Transverse colon (tissue), 4 donors: ENCODE measurements at regions not wholly inside any gene's neighbourhood (a gene's known extent, or its start where the extent isn't known, plus 50 kb on each side); places are given as distances from the start of the nearest gene placed in this dataset.

ENCODE experiments used
- EP300 ChIP-seq: sonication (generic); formaldehyde crosslinking; IDR thresholded peaks from one replicate; pipeline ENCODE4 v1.6.1; 2017; ENCODE audit warnings: antibody characterized with exemption, low read depth
- POLR2A ChIP-seq: fragments of 450-650 bp; IDR thresholded peaks from one replicate; pipeline ENCODE4 v1.6.1; 2016; ENCODE audit warnings: antibody characterized with exemption, mild to moderate bottlenecking, moderate library complexity
- POLR2AphosphoS5 ChIP-seq, 3 donors: sonication (generic); formaldehyde crosslinking; IDR thresholded peaks; one replicate each; pipeline ENCODE4 v1.6.1; 2016; ENCODE audit warnings: antibody characterized with exemption in 3 of 3
- TF ChIP-seq, protein P1 (sequence below), 5 experiments: fragments of 200-600 bp in 3 of 5; fragments of 450-650 bp in 2 of 5; sonication (generic) in 3 of 5; IDR thresholded peaks; 1 replicate in 2 of 5; 2 replicates in 3 of 5; pipeline ENCODE4 v1.5.1; 2016 to 2017; ENCODE audit warnings: antibody characterized with exemption in 5 of 5, inconsistent platforms in 3 of 5, mild to moderate bottlenecking in 2 of 5, moderate library complexity in 1 of 5

DNA sequence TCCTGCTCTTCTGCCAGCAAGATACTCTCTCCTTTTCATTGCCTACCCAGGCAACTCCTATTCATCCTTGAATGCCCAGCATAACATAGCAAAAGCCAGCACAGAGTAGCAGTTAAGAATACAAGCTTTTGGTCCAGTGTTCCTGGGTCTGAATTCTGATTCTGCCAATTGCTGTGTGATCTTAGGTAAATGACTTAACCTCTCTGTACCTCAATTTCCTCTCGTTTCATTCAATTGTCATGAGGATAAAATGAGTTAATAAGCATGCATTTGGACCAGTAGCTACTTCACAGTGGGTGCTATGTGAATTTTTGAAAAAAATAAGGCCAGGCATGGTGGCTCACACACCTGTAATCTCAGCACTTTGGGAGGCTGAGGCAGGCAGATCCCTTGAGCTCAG lies 346.0 kb downstream of the BUD13 start:
- TF ChIP-seq, protein P1, sequence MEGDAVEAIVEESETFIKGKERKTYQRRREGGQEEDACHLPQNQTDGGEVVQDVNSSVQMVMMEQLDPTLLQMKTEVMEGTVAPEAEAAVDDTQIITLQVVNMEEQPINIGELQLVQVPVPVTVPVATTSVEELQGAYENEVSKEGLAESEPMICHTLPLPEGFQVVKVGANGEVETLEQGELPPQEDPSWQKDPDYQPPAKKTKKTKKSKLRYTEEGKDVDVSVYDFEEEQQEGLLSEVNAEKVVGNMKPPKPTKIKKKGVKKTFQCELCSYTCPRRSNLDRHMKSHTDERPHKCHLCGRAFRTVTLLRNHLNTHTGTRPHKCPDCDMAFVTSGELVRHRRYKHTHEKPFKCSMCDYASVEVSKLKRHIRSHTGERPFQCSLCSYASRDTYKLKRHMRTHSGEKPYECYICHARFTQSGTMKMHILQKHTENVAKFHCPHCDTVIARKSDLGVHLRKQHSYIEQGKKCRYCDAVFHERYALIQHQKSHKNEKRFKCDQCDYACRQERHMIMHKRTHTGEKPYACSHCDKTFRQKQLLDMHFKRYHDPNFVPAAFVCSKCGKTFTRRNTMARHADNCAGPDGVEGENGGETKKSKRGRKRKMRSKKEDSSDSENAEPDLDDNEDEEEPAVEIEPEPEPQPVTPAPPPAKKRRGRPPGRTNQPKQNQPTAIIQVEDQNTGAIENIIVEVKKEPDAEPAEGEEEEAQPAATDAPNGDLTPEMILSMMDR (IDR thresholded peaks at IDR 0.05) = no peak
- TF ChIP-seq EP300 (no peak), POLR2A (no peak), POLR2AphosphoS5 (IDR thresholded peaks at IDR 0.05) (no peak)
